GM12872 (cell line): ENCODE measurements at regions not wholly inside any gene's neighbourhood (a gene's known extent, or its start where the extent isn't known, plus 50 kb on each side); places are given as distances from the start of the nearest gene placed in this dataset.

Source experiments
- CTCF ChIP-seq: IDR thresholded peaks from 3 replicates; pipeline ENCODE4 v1.5.1; 2011; ENCODE audit warnings: low read depth, mild to moderate bottlenecking, low read length, moderate library complexity; ENCODE audit not compliant: insufficient read depth

GRCh38 chr9:18390393-18390792 lies 83.6 kb upstream of the ADAMTSL1 start:
- no peak for TF ChIP-seq CTCF

GRCh38 chr9:18393340-18394130 lies 80.4 kb upstream of the ADAMTSL1 start:
- no peak for TF ChIP-seq CTCF

GRCh38 chr9:18394847-18395351 lies 79.1 kb upstream of the ADAMTSL1 start:
- TF ChIP-seq CTCF: no peak

GRCh38 chr9:18396102-18396728 lies 77.7 kb upstream of the ADAMTSL1 start:
- 0 out of 3 replicates have a peak, but pooled peaks have one; percentile 4 for TF ChIP-seq CTCF

- no peak for TF ChIP-seq CTCF
Measured at GRCh38 chr9:18397076-18397475, 76.9 kb upstream of the ADAMTSL1 start.

- TF ChIP-seq CTCF: no peak
Measured at GRCh38 chr9:18398038-18398437, 75.9 kb upstream of the ADAMTSL1 start.

GRCh38 chr9:18404434-18405029 lies 69.4 kb upstream of the ADAMTSL1 start:
- TF ChIP-seq CTCF: no peak
